ENCODE measurements at regions not wholly inside any gene's neighbourhood (a gene's known extent, or its start where the extent isn't known, plus 50 kb on each side); places are given as distances from the start of the nearest gene placed in this dataset.

GRCh38 chr3:43198301-43198700 lies 88.0 kb upstream of the SNRK start:
- no peak overlapping the region for H2AFZ ChIP-seq (ENCODE audit: low read length)
- no peaks in the 10 kb centered on the region for H4K20me1 ChIP-seq (ENCODE audit: insufficient read depth, low read length)
- no peak overlapping the region for H3K27ac ChIP-seq (ENCODE audit: low read depth, low read length)
- no peak overlapping the region for H3K4me3 ChIP-seq (ENCODE audit: insufficient read depth, low read length)
- no peak for DNase-seq (ENCODE audit: insufficient read length, low spot score, missing footprints)
- H3K36me3 ChIP-seq (ENCODE audit: insufficient read depth, low read length): no peaks in the 10 kb centered on the region
- no peaks in the 10 kb centered on the region for H3K79me2 ChIP-seq (ENCODE audit: insufficient read depth, low read length)
- H3K4me1 ChIP-seq (ENCODE audit: insufficient read depth, low read length): no peaks in the 10 kb centered on the region
- TF ChIP-seq CTCF (IDR thresholded peaks at IDR 0.05; ENCODE audit: extremely low read depth, low read depth, low read length): no peak
- no peaks in the 10 kb centered on the region for H3K9me3 ChIP-seq (ENCODE audit: low read depth, low read length)
- H3K27me3 ChIP-seq (ENCODE audit: insufficient read depth, low read length): no peaks in the 10 kb centered on the region
- H3K4me2 ChIP-seq (ENCODE audit: insufficient read depth, low read length): no peak overlapping the region

- Histone ChIP-seq H3K9me3 (ENCODE audit: low read depth, low read length) (no peaks in the 10 kb centered on the region), H3K27me3 (ENCODE audit: insufficient read depth, low read length) (no peaks in the 10 kb centered on the region), H3K4me2 (ENCODE audit: insufficient read depth, low read length) (no peak overlapping the region), H2AFZ (ENCODE audit: low read length) (no peak overlapping the region), H3K36me3 (ENCODE audit: insufficient read depth, low read length) (no peaks in the 10 kb centered on the region), H3K27ac (ENCODE audit: low read depth, low read length) (no peak overlapping the region), H3K4me3 (ENCODE audit: insufficient read depth, low read length) (no peak overlapping the region), H4K20me1 (ENCODE audit: insufficient read depth, low read length) (no peaks in the 10 kb centered on the region), H3K4me1 (ENCODE audit: insufficient read depth, low read length) (no peaks in the 10 kb centered on the region), H3K79me2 (ENCODE audit: insufficient read depth, low read length) (no peaks in the 10 kb centered on the region)
- no peak for DNase-seq (ENCODE audit: insufficient read length, low spot score, missing footprints)
- TF ChIP-seq CTCF (IDR thresholded peaks at IDR 0.05; ENCODE audit: extremely low read depth, low read depth, low read length): no peak
Observed at GRCh38 chr3:43197181-43197580, 89.2 kb upstream of the SNRK start.

GRCh38 chr3:43196721-43197120 lies 89.6 kb upstream of the SNRK start:
- no peak for TF ChIP-seq CTCF (IDR thresholded peaks at IDR 0.05; ENCODE audit: extremely low read depth, low read depth, low read length)
- Histone ChIP-seq H4K20me1 (ENCODE audit: insufficient read depth, low read length) (no peaks in the 10 kb centered on the region), H3K4me1 (ENCODE audit: insufficient read depth, low read length) (no peaks in the 10 kb centered on the region), H3K27me3 (ENCODE audit: insufficient read depth, low read length) (no peaks in the 10 kb centered on the region), H3K79me2 (ENCODE audit: insufficient read depth, low read length) (no peaks in the 10 kb centered on the region), H3K4me2 (ENCODE audit: insufficient read depth, low read length) (no peak overlapping the region), H3K36me3 (ENCODE audit: insufficient read depth, low read length) (no peaks in the 10 kb centered on the region), H3K4me3 (ENCODE audit: insufficient read depth, low read length) (no peak overlapping the region), H2AFZ (ENCODE audit: low read length) (no peak overlapping the region), H3K9me3 (ENCODE audit: low read depth, low read length) (no peaks in the 10 kb centered on the region), H3K27ac (ENCODE audit: low read depth, low read length) (no peak overlapping the region)
- DNase-seq (ENCODE audit: insufficient read length, low spot score, missing footprints): no peak

DNA sequence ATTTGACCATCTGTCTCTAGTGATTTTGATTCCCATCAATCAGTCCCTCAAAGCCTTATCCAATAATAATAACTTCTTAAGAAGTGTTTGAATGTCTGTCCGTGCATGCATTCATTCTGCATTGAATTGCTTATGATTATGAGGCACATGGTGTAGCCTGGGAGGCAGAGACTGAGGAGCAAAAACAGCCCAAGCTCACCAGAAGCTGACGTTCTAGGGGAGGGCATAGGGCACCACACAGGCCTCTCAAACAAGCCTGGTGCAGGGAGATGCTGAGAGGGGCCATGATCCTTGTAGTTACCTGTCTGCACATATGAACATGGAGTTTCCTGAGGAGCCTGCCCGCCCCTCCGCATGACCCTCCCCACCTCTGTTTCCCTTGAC lies 89.2 kb upstream of the POMGNT2 start:
- Histone ChIP-seq H2AFZ (ENCODE audit: low read length) (no peak overlapping the region), H3K4me2 (ENCODE audit: insufficient read depth, low read length) (no peak overlapping the region), H3K9me3 (ENCODE audit: low read depth, low read length) (no peaks in the 10 kb centered on the region), H3K36me3 (ENCODE audit: insufficient read depth, low read length) (no peaks in the 10 kb centered on the region), H3K27me3 (ENCODE audit: insufficient read depth, low read length) (no peaks in the 10 kb centered on the region), H3K4me1 (ENCODE audit: insufficient read depth, low read length) (peaks cover 13% of the 10 kb centered on the region), H3K4me3 (ENCODE audit: insufficient read depth, low read length) (no peak overlapping the region), H3K27ac (ENCODE audit: low read depth, low read length) (no peak overlapping the region), H4K20me1 (ENCODE audit: insufficient read depth, low read length) (no peaks in the 10 kb centered on the region), H3K79me2 (ENCODE audit: insufficient read depth, low read length) (no peaks in the 10 kb centered on the region)
- no peak for DNase-seq (ENCODE audit: insufficient read length, low spot score, missing footprints)
- TF ChIP-seq CTCF (IDR thresholded peaks at IDR 0.05; ENCODE audit: extremely low read depth, low read depth, low read length): no peak
